Vagina (tissue), 2 donors: ENCODE measurements at regions not wholly inside any gene's neighbourhood (a gene's known extent, or its start where the extent isn't known, plus 50 kb on each side); places are given as distances from the start of the nearest gene placed in this dataset.

ENCODE experiments used
- POLR2A ChIP-seq, 2 donors: fragments of 450-650 bp; IDR thresholded peaks; one replicate each; pipeline ENCODE4 v1.6.1; 2017; ENCODE audit warnings: antibody characterized with exemption in 2 of 2, mild to moderate bottlenecking in 2 of 2, moderate library complexity in 2 of 2
- POLR2AphosphoS5 ChIP-seq, 2 donors: sonication (generic); formaldehyde crosslinking; IDR thresholded peaks; one replicate each; pipeline ENCODE4 v1.9.0; 2017; ENCODE audit warnings: antibody characterized with exemption in 2 of 2, mild to moderate bottlenecking in 2 of 2, low read depth in 1 of 2; ENCODE audit not compliant: insufficient read depth in 1 of 2
- TF ChIP-seq, protein P1 (sequence below), 3 experiments: fragments of 450-650 bp in 2 of 3; fragments of 200-600 bp in 1 of 3; sonication (generic) in 1 of 3; IDR thresholded peaks; one replicate each; pipeline ENCODE4 v1.5.1; 2017 to 2019; ENCODE audit warnings: antibody characterized with exemption in 3 of 3, mild to moderate bottlenecking in 2 of 3, moderate library complexity in 2 of 3

DNA sequence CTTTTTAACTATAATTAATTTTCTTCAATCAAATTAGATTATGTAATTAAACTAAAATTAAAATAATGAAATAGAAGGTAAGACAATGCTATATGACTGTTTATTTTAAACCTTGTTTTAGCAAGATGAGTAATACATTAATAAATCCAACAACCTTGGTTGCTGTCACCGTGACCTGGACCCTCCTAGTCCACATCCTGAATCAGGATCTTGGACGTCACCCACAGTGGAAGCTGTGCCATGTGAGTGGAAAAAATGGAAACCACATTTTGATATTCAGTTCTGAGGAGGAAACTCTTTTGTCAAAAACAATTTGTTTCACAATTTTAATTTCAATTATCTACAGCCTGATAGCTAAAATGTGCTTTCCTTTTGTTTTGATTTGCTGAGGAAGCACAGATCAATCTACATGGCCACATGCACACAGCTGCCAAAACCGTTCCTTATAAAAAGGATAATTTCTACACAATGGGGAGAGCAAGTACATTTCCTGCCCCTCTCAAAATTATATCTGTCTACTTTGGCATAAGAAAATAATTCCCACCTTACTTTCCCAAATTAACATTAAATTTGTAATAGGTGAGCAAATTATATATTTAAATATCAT, 255.5 kb downstream of the RASSF9 start:
- TF ChIP-seq POLR2A (IDR thresholded peaks at IDR 0.05) (no peak), POLR2AphosphoS5 (IDR thresholded peaks at IDR 0.05; ENCODE audit: insufficient read depth in 1 of 2, low read depth in 1 of 2) (peak in 1 of 2 donors; percentile 69)
- TF ChIP-seq, protein P1, sequence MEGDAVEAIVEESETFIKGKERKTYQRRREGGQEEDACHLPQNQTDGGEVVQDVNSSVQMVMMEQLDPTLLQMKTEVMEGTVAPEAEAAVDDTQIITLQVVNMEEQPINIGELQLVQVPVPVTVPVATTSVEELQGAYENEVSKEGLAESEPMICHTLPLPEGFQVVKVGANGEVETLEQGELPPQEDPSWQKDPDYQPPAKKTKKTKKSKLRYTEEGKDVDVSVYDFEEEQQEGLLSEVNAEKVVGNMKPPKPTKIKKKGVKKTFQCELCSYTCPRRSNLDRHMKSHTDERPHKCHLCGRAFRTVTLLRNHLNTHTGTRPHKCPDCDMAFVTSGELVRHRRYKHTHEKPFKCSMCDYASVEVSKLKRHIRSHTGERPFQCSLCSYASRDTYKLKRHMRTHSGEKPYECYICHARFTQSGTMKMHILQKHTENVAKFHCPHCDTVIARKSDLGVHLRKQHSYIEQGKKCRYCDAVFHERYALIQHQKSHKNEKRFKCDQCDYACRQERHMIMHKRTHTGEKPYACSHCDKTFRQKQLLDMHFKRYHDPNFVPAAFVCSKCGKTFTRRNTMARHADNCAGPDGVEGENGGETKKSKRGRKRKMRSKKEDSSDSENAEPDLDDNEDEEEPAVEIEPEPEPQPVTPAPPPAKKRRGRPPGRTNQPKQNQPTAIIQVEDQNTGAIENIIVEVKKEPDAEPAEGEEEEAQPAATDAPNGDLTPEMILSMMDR (IDR thresholded peaks at IDR 0.05), result no peak
